ENCODE measurements at regions not wholly inside any gene's neighbourhood (a gene's known extent, or its start where the extent isn't known, plus 50 kb on each side); places are given as distances from the start of the nearest gene placed in this dataset.

DNA sequence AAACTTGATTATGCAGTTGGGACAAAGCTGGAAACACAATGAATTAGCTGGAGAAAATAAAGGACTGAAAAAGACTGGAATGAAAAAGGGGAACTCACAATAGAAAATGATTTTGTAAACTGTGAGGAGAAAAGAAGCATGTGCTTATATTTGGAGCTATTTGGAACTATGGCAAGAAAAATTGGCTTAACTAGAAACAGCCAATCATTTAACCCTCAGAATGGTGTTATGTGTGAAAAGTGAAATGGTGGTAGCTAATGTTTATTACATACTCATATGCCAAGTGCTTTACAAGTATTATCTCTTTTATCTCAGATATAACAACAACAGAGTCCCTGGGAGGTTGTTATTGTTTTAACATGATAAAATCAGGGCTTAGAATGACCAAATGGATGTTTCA is 583.1 kb upstream of the SEL1L start:
- H3K4me2 ChIP-seq (replicated peaks; ENCODE audit: extremely low read depth, low read length, poor library complexity, severe bottlenecking) = no peak overlapping the region
- no peak overlapping the region for H3K27ac Mint-ChIP-seq
- no peak for DNase-seq
- no peaks in the 10 kb centered on the region for H3K4me1 Mint-ChIP-seq
- no peak overlapping the region for H3K4me3 Mint-ChIP-seq
- TF ChIP-seq, protein P1, sequence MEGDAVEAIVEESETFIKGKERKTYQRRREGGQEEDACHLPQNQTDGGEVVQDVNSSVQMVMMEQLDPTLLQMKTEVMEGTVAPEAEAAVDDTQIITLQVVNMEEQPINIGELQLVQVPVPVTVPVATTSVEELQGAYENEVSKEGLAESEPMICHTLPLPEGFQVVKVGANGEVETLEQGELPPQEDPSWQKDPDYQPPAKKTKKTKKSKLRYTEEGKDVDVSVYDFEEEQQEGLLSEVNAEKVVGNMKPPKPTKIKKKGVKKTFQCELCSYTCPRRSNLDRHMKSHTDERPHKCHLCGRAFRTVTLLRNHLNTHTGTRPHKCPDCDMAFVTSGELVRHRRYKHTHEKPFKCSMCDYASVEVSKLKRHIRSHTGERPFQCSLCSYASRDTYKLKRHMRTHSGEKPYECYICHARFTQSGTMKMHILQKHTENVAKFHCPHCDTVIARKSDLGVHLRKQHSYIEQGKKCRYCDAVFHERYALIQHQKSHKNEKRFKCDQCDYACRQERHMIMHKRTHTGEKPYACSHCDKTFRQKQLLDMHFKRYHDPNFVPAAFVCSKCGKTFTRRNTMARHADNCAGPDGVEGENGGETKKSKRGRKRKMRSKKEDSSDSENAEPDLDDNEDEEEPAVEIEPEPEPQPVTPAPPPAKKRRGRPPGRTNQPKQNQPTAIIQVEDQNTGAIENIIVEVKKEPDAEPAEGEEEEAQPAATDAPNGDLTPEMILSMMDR (IDR thresholded peaks at IDR 0.05) = no peak
- no peaks in the 10 kb centered on the region for H3K27me3 ChIP-seq (ENCODE audit: control insufficient read depth in 2 of 2, insufficient read depth in 2 of 2, low read length in 2 of 2)
- no peak overlapping the region for H2AFZ ChIP-seq (ENCODE audit: insufficient read depth, low read depth, low read length, poor library complexity, severe bottlenecking)
- peaks cover 0 to 3% (median 2%) of the 10 kb centered on the region in 7 donors for H3K9me3 Mint-ChIP-seq
- H3K4me3 ChIP-seq (replicated peaks in 1 of 3; ENCODE audit: low read depth in 2 of 3, low read length in 3 of 3) = no peak overlapping the region
- no peaks in the 10 kb centered on the region for H3K79me2 ChIP-seq (ENCODE audit: insufficient read depth, low read length)
- no peaks in the 10 kb centered on the region for H3K4me1 ChIP-seq (ENCODE audit: control insufficient read depth in 1 of 2, insufficient read depth in 2 of 2, low read length in 2 of 2)
- no peak overlapping the region for H3K9ac ChIP-seq (ENCODE audit: insufficient read depth, low read length, poor library complexity, severe bottlenecking)
- H4K20me1 ChIP-seq (ENCODE audit: insufficient read depth, low read length) = no peaks in the 10 kb centered on the region
- H3K27ac ChIP-seq (ENCODE audit: low read depth in 1 of 2, low read length in 2 of 2) = no peak overlapping the region
- peaks cover 0 to 2% (median 0%) of the 10 kb centered on the region in 3 donors for H3K27me3 Mint-ChIP-seq (ENCODE audit: low read depth in 3 of 3)
- intact Hi-C loops (cut with micrococcal nuclease) = no loop called here
- no peaks in the 10 kb centered on the region for H3K36me3 Mint-ChIP-seq
- no peaks in the 10 kb centered on the region for H3K36me3 ChIP-seq (replicated peaks in 1 of 2; ENCODE audit: control insufficient read depth in 1 of 2, insufficient read depth in 2 of 2, low read length in 2 of 2)
- no peaks in the 10 kb centered on the region for H3K9me3 ChIP-seq (replicated peaks in 1 of 2; ENCODE audit: control insufficient read depth in 1 of 2, insufficient read depth in 1 of 2, low read length in 2 of 2)

DNA sequence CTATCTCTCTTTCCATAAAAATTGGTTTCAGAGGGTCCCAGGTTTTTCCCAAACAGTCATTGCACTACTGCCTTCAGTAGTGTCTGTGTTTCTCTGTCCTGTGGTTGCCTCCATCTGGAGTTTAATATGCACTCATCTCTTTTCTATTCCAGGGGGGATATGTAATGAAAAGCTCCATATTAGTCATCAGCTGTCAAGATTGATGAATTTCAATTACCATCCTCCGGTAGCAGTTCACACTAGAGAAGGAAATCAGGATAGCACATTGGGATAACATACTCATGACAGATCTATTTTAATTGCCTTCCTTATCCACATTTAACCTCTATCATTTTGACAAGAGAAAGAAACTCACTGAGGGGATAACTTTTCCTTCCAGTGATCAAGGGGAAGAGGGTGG is 589.0 kb upstream of the SEL1L start:
- no peak overlapping the region for H3K4me3 Mint-ChIP-seq
- H3K27ac ChIP-seq (ENCODE audit: low read depth in 1 of 2, low read length in 2 of 2) = no peak overlapping the region
- no peak overlapping the region for H3K27ac Mint-ChIP-seq
- TF ChIP-seq, protein P1 (IDR thresholded peaks at IDR 0.05) = no peak
- no peaks in the 10 kb centered on the region for H3K4me1 ChIP-seq (ENCODE audit: control insufficient read depth in 1 of 2, insufficient read depth in 2 of 2, low read length in 2 of 2)
- intact Hi-C loops (cut with micrococcal nuclease) = no loop called here
- H4K20me1 ChIP-seq (ENCODE audit: insufficient read depth, low read length) = no peaks in the 10 kb centered on the region
- no peak overlapping the region for H3K4me2 ChIP-seq (replicated peaks; ENCODE audit: extremely low read depth, low read length, poor library complexity, severe bottlenecking)
- H3K9me3 Mint-ChIP-seq = peaks cover 0 to 3% (median 0%) of the 10 kb centered on the region in 7 donors
- H3K9me3 ChIP-seq (replicated peaks in 1 of 2; ENCODE audit: control insufficient read depth in 1 of 2, insufficient read depth in 1 of 2, low read length in 2 of 2) = no peaks in the 10 kb centered on the region
- H3K4me3 ChIP-seq (replicated peaks in 1 of 3; ENCODE audit: low read depth in 2 of 3, low read length in 3 of 3) = no peak overlapping the region
- H3K36me3 ChIP-seq (replicated peaks in 1 of 2; ENCODE audit: control insufficient read depth in 1 of 2, insufficient read depth in 2 of 2, low read length in 2 of 2) = no peaks in the 10 kb centered on the region
- no peaks in the 10 kb centered on the region for H3K4me1 Mint-ChIP-seq
- DNase-seq = no peak
- H3K9ac ChIP-seq (ENCODE audit: insufficient read depth, low read length, poor library complexity, severe bottlenecking) = no peak overlapping the region
- no peak overlapping the region for H2AFZ ChIP-seq (ENCODE audit: insufficient read depth, low read depth, low read length, poor library complexity, severe bottlenecking)
- no peaks in the 10 kb centered on the region for H3K79me2 ChIP-seq (ENCODE audit: insufficient read depth, low read length)
- no peaks in the 10 kb centered on the region for H3K27me3 ChIP-seq (ENCODE audit: control insufficient read depth in 2 of 2, insufficient read depth in 2 of 2, low read length in 2 of 2)
- no CpG with 5 or more reads among the region's 1 CpG for WGBS (ENCODE audit: insufficient coverage)
- no peaks in the 10 kb centered on the region for H3K36me3 Mint-ChIP-seq
- no peaks in the 10 kb centered on the region for H3K27me3 Mint-ChIP-seq (ENCODE audit: low read depth in 3 of 3)

Measured in CD14-positive monocyte (primary cell).